Inflammatory macrophage treated with lipopolysaccharide for 1 hour (primary cell): ENCODE measurements at regions not wholly inside any gene's neighbourhood (a gene's known extent, or its start where the extent isn't known, plus 50 kb on each side); places are given as distances from the start of the nearest gene placed in this dataset.
"Not testable (repeated sequence)": the region's sequence is repeated elsewhere in the genome, so short reads cannot be mapped to it uniquely, and the experiment has no call there.

Source experiments
- DNase-seq, 2 donors: peaks; one replicate each; pipeline ENCODE4 v3.0.0-alpha.2; 2020 to 2022

GRCh38 chr22:27070594-27070993 is 413.2 kb downstream of the MIAT start:
- DNase-seq = no peak

- DNase-seq = no peak
Measured at GRCh38 chr22:27073601-27074425, 416.4 kb downstream of the MIAT start.

GRCh38 chr22:27075028-27075678 is 417.8 kb downstream of the MIAT start:
- no peak for DNase-seq

GRCh38 chr22:27075891-27076290 is 418.5 kb downstream of the MIAT start:
- no peak for DNase-seq

GRCh38 chr22:27078064-27078463 is 420.7 kb downstream of the MIAT start:
- DNase-seq = not testable (repeated sequence)

GRCh38 chr22:27080036-27080578 is 422.7 kb downstream of the MIAT start:
- no peak for DNase-seq

- DNase-seq = no peak
Measured at GRCh38 chr22:27080863-27081262, 423.5 kb downstream of the MIAT start.

GRCh38 chr22:27083610-27084009 is 426.2 kb downstream of the MIAT start:
- DNase-seq = no peak

GRCh38 chr22:27084130-27084529 is 426.7 kb downstream of the MIAT start:
- DNase-seq = no peak

- DNase-seq = no peak
Measured at GRCh38 chr22:27086080-27087044, 429.0 kb downstream of the MIAT start.

GRCh38 chr22:27087051-27087450 is 429.7 kb downstream of the MIAT start:
- DNase-seq = no peak

GRCh38 chr22:27088026-27088425 is 430.6 kb downstream of the MIAT start:
- no peak for DNase-seq

- no peak for DNase-seq
Measured at GRCh38 chr22:27089264-27089663, 431.9 kb downstream of the MIAT start.

- DNase-seq = no peak
Measured at GRCh38 chr22:27090611-27091011, 433.2 kb downstream of the MIAT start.

GRCh38 chr22:27093422-27093821 is 436.0 kb downstream of the MIAT start:
- no peak for DNase-seq

GRCh38 chr22:27094633-27095308 is 437.4 kb downstream of the MIAT start:
- no peak for DNase-seq

- no peak for DNase-seq
Measured at GRCh38 chr22:27097506-27097905, 440.1 kb downstream of the MIAT start.

- no peak for DNase-seq
Measured at GRCh38 chr22:27097933-27098332, 440.5 kb downstream of the MIAT start.

- DNase-seq = no peak
Measured at GRCh38 chr22:27099946-27100722, 442.7 kb downstream of the MIAT start.

GRCh38 chr22:27100789-27101188 is 443.4 kb downstream of the MIAT start:
- no peak for DNase-seq

GRCh38 chr22:27101288-27101687 is 443.9 kb downstream of the MIAT start:
- no peak for DNase-seq

- no peak for DNase-seq
Measured at GRCh38 chr22:27104449-27104848, 447.1 kb downstream of the MIAT start.
